ENCODE measurements at regions not wholly inside any gene's neighbourhood (a gene's known extent, or its start where the extent isn't known, plus 50 kb on each side); places are given as distances from the start of the nearest gene placed in this dataset.

- TF ChIP-seq POLR2AphosphoS5 (IDR thresholded peaks at IDR 0.05; ENCODE audit: borderline replicate concordance, low read depth, low read length) (no peak), FOXP2 (optimal IDR thresholded peaks at IDR 0.05; ENCODE audit: control extremely low read depth, extremely low read length, insufficient read depth) (no peak), EZH2 (IDR thresholded peaks at IDR 0.05) (no peak)
Measured at GRCh38 chr4:149886786-149887490, 71.3 kb upstream of the IQCM start.

All from SK-N-MC (cell line).